HG02571 (cell line): ENCODE measurements at regions not wholly inside any gene's neighbourhood (a gene's known extent, or its start where the extent isn't known, plus 50 kb on each side); places are given as distances from the start of the nearest gene placed in this dataset.

ENCODE experiments used
- ATAC-seq: cut with Tn5 transposase; IDR thresholded peaks from one replicate; pipeline ENCODE4 v1.9.1; 2021; ENCODE audit warnings: mild to moderate bottlenecking, moderate library complexity; ENCODE audit not compliant: unreplicated experiment

- ATAC-seq: no peak
Observed at GRCh38 chr2:129068543-129068942, 749.9 kb upstream of the HS6ST1 start.

GRCh38 chr2:129069875-129070594, 751.4 kb upstream of the HS6ST1 start:
- no peak for ATAC-seq

GRCh38 chr2:129070663-129071062, 752.0 kb upstream of the HS6ST1 start:
- ATAC-seq: no peak

GRCh38 chr2:129071531-129071930, 752.9 kb upstream of the HS6ST1 start:
- ATAC-seq: no peak

GRCh38 chr2:129074298-129074920, 755.7 kb upstream of the HS6ST1 start:
- ATAC-seq: no peak

- no peak for ATAC-seq
Observed at GRCh38 chr2:129078548-129078947, 759.9 kb upstream of the HS6ST1 start.

- no peak for ATAC-seq
Observed at GRCh38 chr2:129080715-129081476, 762.2 kb upstream of the HS6ST1 start.

GRCh38 chr2:129085386-129085785, 766.7 kb upstream of the HS6ST1 start:
- ATAC-seq: no peak

GRCh38 chr2:129087133-129087813, 768.6 kb upstream of the HS6ST1 start:
- ATAC-seq: no peak

- no peak for ATAC-seq
Observed at GRCh38 chr2:129091620-129092019, 773.0 kb upstream of the HS6ST1 start.

GRCh38 chr2:129092956-129093355, 774.3 kb upstream of the HS6ST1 start:
- no peak for ATAC-seq

- ATAC-seq: no peak
Observed at GRCh38 chr2:129101186-129101585, 782.5 kb upstream of the HS6ST1 start.

- no peak for ATAC-seq
Observed at GRCh38 chr2:129103936-129104878, 785.5 kb upstream of the HS6ST1 start.

GRCh38 chr2:129112181-129112580, 793.5 kb upstream of the HS6ST1 start:
- no peak for ATAC-seq

- no peak for ATAC-seq
Observed at GRCh38 chr2:129113776-129114175, 795.1 kb upstream of the HS6ST1 start.

- ATAC-seq: no peak
Observed at GRCh38 chr2:129117434-129117833, 798.8 kb upstream of the HS6ST1 start.

- ATAC-seq: peak; percentile 56
Observed at GRCh38 chr2:129118296-129118695, 799.6 kb upstream of the HS6ST1 start.

- ATAC-seq: no peak
Observed at GRCh38 chr2:129129087-129129486, 810.4 kb upstream of the HS6ST1 start.

GRCh38 chr2:129133692-129134641, 815.3 kb upstream of the HS6ST1 start:
- no peak for ATAC-seq
